ENCODE measurements at regions not wholly inside any gene's neighbourhood (a gene's known extent, or its start where the extent isn't known, plus 50 kb on each side); places are given as distances from the start of the nearest gene placed in this dataset.

DNA sequence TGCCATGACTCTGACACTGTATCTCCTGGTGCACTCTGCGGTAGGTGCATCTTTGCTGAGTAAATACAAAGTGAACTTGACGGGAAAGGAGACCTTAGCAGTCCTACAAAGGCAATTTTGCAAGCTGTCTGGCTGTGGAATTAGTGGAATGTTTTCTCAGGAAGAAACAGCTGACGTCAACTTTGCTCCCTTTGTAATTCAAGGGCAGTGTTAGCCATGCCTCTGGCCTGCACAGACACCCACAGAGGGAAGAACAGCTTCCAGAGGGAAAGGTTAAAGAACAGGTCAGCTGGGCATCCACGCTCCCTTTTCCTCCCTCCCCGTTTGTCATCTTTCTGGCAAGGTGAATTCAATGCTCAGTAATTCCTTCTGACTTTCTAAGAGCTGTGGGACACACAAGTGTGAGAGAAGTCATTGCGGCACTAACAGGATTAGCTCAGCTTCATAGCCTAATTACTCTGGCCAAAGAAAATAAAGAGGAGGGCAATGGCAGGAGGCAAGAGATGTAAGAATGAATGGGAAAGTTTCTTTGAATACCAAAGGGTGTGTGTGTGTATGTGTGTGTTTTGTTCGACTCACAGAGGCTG lies 476.9 kb upstream of the GOT2 start:
- no peaks in the 10 kb centered on the region for H3K4me1 ChIP-seq (replicated peaks in 1 of 2; ENCODE audit: control insufficient read depth in 2 of 2, insufficient read depth in 2 of 2, low read length in 2 of 2)
- ATAC-seq, result no peak
- no peaks in the 10 kb centered on the region for H3K9me1 ChIP-seq (ENCODE audit: control insufficient read depth, insufficient read depth, low read length)
- H3K27ac ChIP-seq (ENCODE audit: extremely low read depth, low read depth, low read length), result no peak overlapping the region
- ChIA-PET CTCF (ENCODE audit: low intra/inter-chr PET ratio) (no interaction called here), POLR2A (interaction anchor here (0.6 kb wide), 1 partner anchor 32 kb away, joined by 3 read pairs; no protein-coding TSS in a partner anchor)
- WGBS (ENCODE audit: insufficient coverage, low coverage, missing lambda C conversion rate), result 3% methylated on average over 7 of the region's 7 CpGs
- TF ChIP-seq ZNF133 (CRISPR knock-in tag; IDR thresholded peaks at IDR 0.05) (no peak), GTF2F1 (IDR thresholded peaks at IDR 0.05; ENCODE audit: low read depth, low read length) (no peak), ILK (tag; IDR thresholded peaks at IDR 0.05; ENCODE audit: borderline replicate concordance, low read depth) (no peak)
- TF ChIP-seq, protein P1, sequence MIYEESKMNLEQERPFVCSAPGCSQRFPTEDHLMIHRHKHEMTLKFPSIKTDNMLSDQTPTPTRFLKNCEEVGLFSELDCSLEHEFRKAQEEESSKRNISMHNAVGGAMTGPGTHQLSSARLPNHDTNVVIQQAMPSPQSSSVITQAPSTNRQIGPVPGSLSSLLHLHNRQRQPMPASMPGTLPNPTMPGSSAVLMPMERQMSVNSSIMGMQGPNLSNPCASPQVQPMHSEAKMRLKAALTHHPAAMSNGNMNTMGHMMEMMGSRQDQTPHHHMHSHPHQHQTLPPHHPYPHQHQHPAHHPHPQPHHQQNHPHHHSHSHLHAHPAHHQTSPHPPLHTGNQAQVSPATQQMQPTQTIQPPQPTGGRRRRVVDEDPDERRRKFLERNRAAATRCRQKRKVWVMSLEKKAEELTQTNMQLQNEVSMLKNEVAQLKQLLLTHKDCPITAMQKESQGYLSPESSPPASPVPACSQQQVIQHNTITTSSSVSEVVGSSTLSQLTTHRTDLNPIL (CRISPR knock-in tag; IDR thresholded peaks at IDR 0.05), result no peak
- FAIRE-seq, result no peak
- H4K20me1 ChIP-seq (replicated peaks; ENCODE audit: control insufficient read depth, insufficient read depth, low read length), result no peaks in the 10 kb centered on the region
- no peak for DNase-seq (ENCODE audit: extremely low read depth in 1 of 4, low spot score in 3 of 4)
- no peaks in the 10 kb centered on the region for H3K9me3 ChIP-seq (replicated peaks; ENCODE audit: control insufficient read depth, insufficient read depth, low read depth, low read length)
- no peak overlapping the region for H3K4me2 ChIP-seq (ENCODE audit: insufficient read depth, low read length)
- H3K27me3 ChIP-seq (ENCODE audit: control insufficient read depth in 2 of 2, insufficient read depth in 2 of 2, low read length in 2 of 2), result no peaks in the 10 kb centered on the region
- no TSS peak for BruUV-seq (replicated peaks)
- no peak overlapping the region for H3K4me3 ChIP-seq
- H3K36me3 ChIP-seq (ENCODE audit: control insufficient read depth, insufficient read depth, low read length), result no peaks in the 10 kb centered on the region
- H3K79me2 ChIP-seq (ENCODE audit: control insufficient read depth, insufficient read depth, low read length), result no peaks in the 10 kb centered on the region
- in situ Hi-C loops (cut with MboI), result no loop called here
- no peak overlapping the region for H2AFZ ChIP-seq (ENCODE audit: low read depth, low read length)
- no peak overlapping the region for H3K9ac ChIP-seq (ENCODE audit: insufficient read depth in 1 of 2, low read depth in 2 of 2, low read length in 2 of 2)
- intact Hi-C loops (cut with micrococcal nuclease), result no loop called here

DNA sequence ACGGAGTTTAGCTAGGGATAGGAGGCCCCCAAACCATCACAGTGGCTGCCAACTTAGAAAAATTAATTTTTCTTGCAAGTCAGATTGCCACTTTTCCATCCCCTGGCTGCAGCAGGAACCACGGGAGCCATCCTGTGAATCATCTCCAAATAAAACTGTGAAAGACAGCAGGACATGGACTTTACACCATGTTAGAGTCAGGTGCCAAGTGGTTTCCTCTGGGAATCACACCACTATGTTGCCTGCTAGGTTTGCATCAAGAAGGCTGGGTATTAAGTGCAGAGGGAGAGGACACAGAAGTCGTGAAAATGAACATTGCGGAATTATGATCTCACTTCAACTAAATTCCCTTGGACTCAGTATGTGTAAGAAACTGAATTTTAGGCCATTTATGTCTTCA lies 471.3 kb upstream of the GOT2 start:
- no peaks in the 10 kb centered on the region for H3K9me3 ChIP-seq (replicated peaks; ENCODE audit: control insufficient read depth, insufficient read depth, low read depth, low read length)
- H2AFZ ChIP-seq (ENCODE audit: low read depth, low read length), result no peak overlapping the region
- H3K36me3 ChIP-seq (ENCODE audit: control insufficient read depth, insufficient read depth, low read length), result no peaks in the 10 kb centered on the region
- WGBS (ENCODE audit: insufficient coverage, low coverage, missing lambda C conversion rate), result 0% methylated on average over 4 of the region's 4 CpGs
- ChIA-PET CTCF (ENCODE audit: low intra/inter-chr PET ratio) (no interaction called here), POLR2A (no interaction called here)
- no peak overlapping the region for H3K9ac ChIP-seq (ENCODE audit: insufficient read depth in 1 of 2, low read depth in 2 of 2, low read length in 2 of 2)
- H3K27me3 ChIP-seq (ENCODE audit: control insufficient read depth in 2 of 2, insufficient read depth in 2 of 2, low read length in 2 of 2), result no peaks in the 10 kb centered on the region
- H3K4me1 ChIP-seq (replicated peaks in 1 of 2; ENCODE audit: control insufficient read depth in 2 of 2, insufficient read depth in 2 of 2, low read length in 2 of 2), result no peaks in the 10 kb centered on the region
- no peak for ATAC-seq
- in situ Hi-C loops (cut with MboI) (no loop called here), intact Hi-C loops (cut with micrococcal nuclease) (no loop called here)
- FAIRE-seq, result no peak
- H3K27ac ChIP-seq (ENCODE audit: extremely low read depth, low read depth, low read length), result no peak overlapping the region
- H3K9me1 ChIP-seq (ENCODE audit: control insufficient read depth, insufficient read depth, low read length), result no peaks in the 10 kb centered on the region
- H4K20me1 ChIP-seq (replicated peaks; ENCODE audit: control insufficient read depth, insufficient read depth, low read length), result no peaks in the 10 kb centered on the region
- no peak overlapping the region for H3K4me3 ChIP-seq
- BruUV-seq (replicated peaks), result no TSS peak
- H3K79me2 ChIP-seq (ENCODE audit: control insufficient read depth, insufficient read depth, low read length), result no peaks in the 10 kb centered on the region
- no peak overlapping the region for H3K4me2 ChIP-seq (ENCODE audit: insufficient read depth, low read length)
- DNase-seq (ENCODE audit: extremely low read depth in 1 of 4, low spot score in 3 of 4), result no peak
- TF ChIP-seq, protein P2, sequence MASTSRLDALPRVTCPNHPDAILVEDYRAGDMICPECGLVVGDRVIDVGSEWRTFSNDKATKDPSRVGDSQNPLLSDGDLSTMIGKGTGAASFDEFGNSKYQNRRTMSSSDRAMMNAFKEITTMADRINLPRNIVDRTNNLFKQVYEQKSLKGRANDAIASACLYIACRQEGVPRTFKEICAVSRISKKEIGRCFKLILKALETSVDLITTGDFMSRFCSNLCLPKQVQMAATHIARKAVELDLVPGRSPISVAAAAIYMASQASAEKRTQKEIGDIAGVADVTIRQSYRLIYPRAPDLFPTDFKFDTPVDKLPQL (IDR thresholded peaks at IDR 0.05; ENCODE audit: extremely low read depth, insufficient read length), result no peak
- no peak for TF ChIP-seq HMGN3 (IDR thresholded peaks at IDR 0.05; ENCODE audit: borderline replicate concordance, extremely low read depth, insufficient read length, low read depth, low read length)
- no peak for TF ChIP-seq SMAD3 (CRISPR knock-in tag; conservative IDR thresholded peaks at IDR 0.05)
- TF ChIP-seq, protein P3, sequence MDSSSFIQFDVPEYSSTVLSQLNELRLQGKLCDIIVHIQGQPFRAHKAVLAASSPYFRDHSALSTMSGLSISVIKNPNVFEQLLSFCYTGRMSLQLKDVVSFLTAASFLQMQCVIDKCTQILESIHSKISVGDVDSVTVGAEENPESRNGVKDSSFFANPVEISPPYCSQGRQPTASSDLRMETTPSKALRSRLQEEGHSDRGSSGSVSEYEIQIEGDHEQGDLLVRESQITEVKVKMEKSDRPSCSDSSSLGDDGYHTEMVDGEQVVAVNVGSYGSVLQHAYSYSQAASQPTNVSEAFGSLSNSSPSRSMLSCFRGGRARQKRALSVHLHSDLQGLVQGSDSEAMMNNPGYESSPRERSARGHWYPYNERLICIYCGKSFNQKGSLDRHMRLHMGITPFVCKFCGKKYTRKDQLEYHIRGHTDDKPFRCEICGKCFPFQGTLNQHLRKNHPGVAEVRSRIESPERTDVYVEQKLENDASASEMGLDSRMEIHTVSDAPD (CRISPR knock-in tag; IDR thresholded peaks at IDR 0.05), result no peak
- TF ChIP-seq HDGF (IDR thresholded peaks at IDR 0.05), result no peak
- TF ChIP-seq NFRKB (IDR thresholded peaks at IDR 0.05; ENCODE audit: low read depth), result no peak
- TF ChIP-seq, protein P4, sequence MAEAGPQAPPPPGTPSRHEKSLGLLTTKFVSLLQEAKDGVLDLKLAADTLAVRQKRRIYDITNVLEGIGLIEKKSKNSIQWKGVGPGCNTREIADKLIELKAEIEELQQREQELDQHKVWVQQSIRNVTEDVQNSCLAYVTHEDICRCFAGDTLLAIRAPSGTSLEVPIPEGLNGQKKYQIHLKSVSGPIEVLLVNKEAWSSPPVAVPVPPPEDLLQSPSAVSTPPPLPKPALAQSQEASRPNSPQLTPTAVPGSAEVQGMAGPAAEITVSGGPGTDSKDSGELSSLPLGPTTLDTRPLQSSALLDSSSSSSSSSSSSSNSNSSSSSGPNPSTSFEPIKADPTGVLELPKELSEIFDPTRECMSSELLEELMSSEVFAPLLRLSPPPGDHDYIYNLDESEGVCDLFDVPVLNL (CRISPR knock-in tag; IDR thresholded peaks at IDR 0.05; ENCODE audit: low read depth), result no peak
- no peak for TF ChIP-seq KAT7 (CRISPR knock-in tag; IDR thresholded peaks at IDR 0.05; ENCODE audit: borderline replicate concordance)
